ENCODE measurements at regions not wholly inside any gene's neighbourhood (a gene's known extent, or its start where the extent isn't known, plus 50 kb on each side); places are given as distances from the start of the nearest gene placed in this dataset.

- no peaks in the 10 kb centered on the region for H3K36me3 ChIP-seq (ENCODE audit: insufficient read depth, low read length)
- H3K27me3 ChIP-seq (ENCODE audit: insufficient read depth, low read depth, low read length): no peaks in the 10 kb centered on the region
- no peak overlapping the region for H3K4me2 ChIP-seq (ENCODE audit: low read length)
- H3K9me3 ChIP-seq (ENCODE audit: low read length): no peaks in the 10 kb centered on the region
- no peaks in the 10 kb centered on the region for H4K20me1 ChIP-seq (ENCODE audit: insufficient read depth)
- TF ChIP-seq REST (IDR thresholded peaks at IDR 0.05; ENCODE audit: borderline replicate concordance) (no peak), CTCF (IDR thresholded peaks at IDR 0.05; ENCODE audit: poor library complexity, severe bottlenecking) (no peak), SMC3 (conservative IDR thresholded peaks at IDR 0.05; ENCODE audit: poor library complexity) (no peak), MXI1 (conservative IDR thresholded peaks at IDR 0.05; ENCODE audit: poor library complexity, severe bottlenecking) (no peak), EZH2 (IDR thresholded peaks at IDR 0.05; ENCODE audit: borderline replicate concordance, insufficient read depth, low read length, poor library complexity, severe bottlenecking) (no peak), EP300 (conservative IDR thresholded peaks at IDR 0.05; ENCODE audit: poor library complexity, severe bottlenecking) (no peak), POLR2AphosphoS5 (IDR thresholded peaks at IDR 0.05) (no peak), RAD21 (conservative IDR thresholded peaks at IDR 0.05) (no peak), TAF1 (IDR thresholded peaks at IDR 0.05; ENCODE audit: low read depth) (no peak)
- H3K27ac ChIP-seq (ENCODE audit: low read length): no peak overlapping the region
- H3K9me2 ChIP-seq (ENCODE audit: insufficient read depth, low read length): no peaks in the 10 kb centered on the region
- no peaks in the 10 kb centered on the region for H3K79me2 ChIP-seq (replicated peaks; ENCODE audit: insufficient read depth, low read length)
- no peak overlapping the region for H3K9ac ChIP-seq (ENCODE audit: low read length)
- H3K4me3 ChIP-seq (ENCODE audit: low read length): no peak overlapping the region
- H3F3A ChIP-seq (ENCODE audit: insufficient read depth, low read length, poor library complexity, severe bottlenecking): no peaks in the 10 kb centered on the region
- H2AFZ ChIP-seq (ENCODE audit: low read depth, low read length): no peak overlapping the region
Measured at GRCh38 chr20:19071902-19072498, 140.4 kb upstream of the SLC24A3 start.

GRCh38 chr20:19072988-19073387, 139.5 kb upstream of the SLC24A3 start:
- Histone ChIP-seq H3K36me3 (ENCODE audit: insufficient read depth, low read length) (no peaks in the 10 kb centered on the region), H3K4me2 (ENCODE audit: low read length) (no peak overlapping the region), H4K20me1 (ENCODE audit: insufficient read depth) (no peaks in the 10 kb centered on the region), H2AFZ (ENCODE audit: low read depth, low read length) (no peak overlapping the region), H3K27me3 (ENCODE audit: insufficient read depth, low read depth, low read length) (no peaks in the 10 kb centered on the region), H3K9ac (ENCODE audit: low read length) (no peak overlapping the region), H3K79me2 (replicated peaks; ENCODE audit: insufficient read depth, low read length) (no peaks in the 10 kb centered on the region), H3F3A (ENCODE audit: insufficient read depth, low read length, poor library complexity, severe bottlenecking) (no peaks in the 10 kb centered on the region), H3K4me3 (ENCODE audit: low read length) (no peak overlapping the region), H3K9me2 (ENCODE audit: insufficient read depth, low read length) (no peaks in the 10 kb centered on the region), H3K9me3 (ENCODE audit: low read length) (no peaks in the 10 kb centered on the region), H3K27ac (ENCODE audit: low read length) (no peak overlapping the region)
- TF ChIP-seq SMC3 (conservative IDR thresholded peaks at IDR 0.05; ENCODE audit: poor library complexity) (no peak), TAF1 (IDR thresholded peaks at IDR 0.05; ENCODE audit: low read depth) (no peak), POLR2AphosphoS5 (IDR thresholded peaks at IDR 0.05) (no peak), EZH2 (IDR thresholded peaks at IDR 0.05; ENCODE audit: borderline replicate concordance, insufficient read depth, low read length, poor library complexity, severe bottlenecking) (no peak), RAD21 (conservative IDR thresholded peaks at IDR 0.05) (no peak), EP300 (conservative IDR thresholded peaks at IDR 0.05; ENCODE audit: poor library complexity, severe bottlenecking) (no peak), REST (IDR thresholded peaks at IDR 0.05; ENCODE audit: borderline replicate concordance) (no peak), CTCF (IDR thresholded peaks at IDR 0.05; ENCODE audit: poor library complexity, severe bottlenecking) (no peak)

Measured in neural cell (in vitro differentiated cells).